ENCODE measurements at regions not wholly inside any gene's neighbourhood (a gene's known extent, or its start where the extent isn't known, plus 50 kb on each side); places are given as distances from the start of the nearest gene placed in this dataset.

- no peak for DNase-seq
Measured at GRCh38 chr13:76516586-76516985, 369.6 kb downstream of the KCTD12 start.

- DNase-seq: no peak
Measured at GRCh38 chr13:76516013-76516412, 370.2 kb downstream of the KCTD12 start.

GRCh38 chr13:76512721-76513145 lies 373.5 kb downstream of the KCTD12 start:
- DNase-seq: no peak

GRCh38 chr13:76505437-76505836 lies 380.8 kb downstream of the KCTD12 start:
- DNase-seq: no peak

- DNase-seq: no peak
Measured at GRCh38 chr13:76503766-76504165, 382.4 kb downstream of the KCTD12 start.

- DNase-seq: no peak
Measured at GRCh38 chr13:76503291-76503690, 382.9 kb downstream of the KCTD12 start.

- no peak for DNase-seq
Measured at GRCh38 chr13:76500894-76501293, 385.3 kb downstream of the KCTD12 start.

- DNase-seq: no peak
Measured at GRCh38 chr13:76499891-76500290, 386.3 kb downstream of the KCTD12 start.

- DNase-seq: no peak
Measured at GRCh38 chr13:76489274-76489673, 396.9 kb downstream of the KCTD12 start.

GRCh38 chr13:76481738-76482137 lies 404.5 kb downstream of the KCTD12 start:
- no peak for DNase-seq

GRCh38 chr13:76474966-76475365 lies 411.2 kb downstream of the KCTD12 start:
- no peak for DNase-seq

- no peak for DNase-seq
Measured at GRCh38 chr13:76474356-76474755, 411.8 kb downstream of the KCTD12 start.

GRCh38 chr13:76473552-76474134 lies 412.6 kb downstream of the KCTD12 start:
- peak; percentile 60 to 74 for DNase-seq

GRCh38 chr13:76472916-76473315 lies 413.3 kb downstream of the KCTD12 start:
- no peak for DNase-seq

- no peak for DNase-seq
Measured at GRCh38 chr13:76471486-76471885, 414.7 kb downstream of the KCTD12 start.

- DNase-seq: no peak
Measured at GRCh38 chr13:76470991-76471390, 415.2 kb downstream of the KCTD12 start.

- no peak for DNase-seq
Measured at GRCh38 chr13:76466043-76466442, 420.2 kb downstream of the KCTD12 start.

GRCh38 chr13:76463314-76463713 lies 422.9 kb downstream of the KCTD12 start:
- DNase-seq: no peak

- no peak for DNase-seq
Measured at GRCh38 chr13:76461999-76462398, 424.2 kb downstream of the KCTD12 start.

- DNase-seq: no peak
Measured at GRCh38 chr13:76461484-76461883, 424.7 kb downstream of the KCTD12 start.

- no peak for DNase-seq
Measured at GRCh38 chr13:76459863-76460262, 426.3 kb downstream of the KCTD12 start.

- no peak for DNase-seq
Measured at GRCh38 chr13:76455960-76456359, 430.2 kb downstream of the KCTD12 start.

- DNase-seq: no peak
Measured at GRCh38 chr13:76454991-76455390, 431.2 kb downstream of the KCTD12 start.

GRCh38 chr13:76449716-76450115 lies 436.5 kb downstream of the KCTD12 start:
- no peak for DNase-seq

GRCh38 chr13:76446191-76446590 lies 440.0 kb downstream of the KCTD12 start:
- DNase-seq: no peak
